Activated CD8-positive, alpha-beta T cell treated with anti-CD3 and anti-CD28 coated beads for 36 hours (primary cell): ENCODE measurements at regions not wholly inside any gene's neighbourhood (a gene's known extent, or its start where the extent isn't known, plus 50 kb on each side); places are given as distances from the start of the nearest gene placed in this dataset.
"Not testable (repeated sequence)": the region's sequence is repeated elsewhere in the genome, so short reads cannot be mapped to it uniquely, and the experiment has no call there.

Experiments
- ATAC-seq: fragments of 200-7000 bp; cut with Tn5 transposase; one replicate; pipeline ENCODE4 v1.10.0; 2021; ENCODE audit warnings: mild to moderate bottlenecking, moderate library complexity
- CTCF ChIA-PET: fragments of 350-600 bp; sonication (Branson Sonifier 250); formaldehyde crosslinking; loops from one replicate; lab custom pipeline; 2021; ENCODE audit warnings: antibody characterized with exemption; lab: Charles Lee
- POLR2A ChIA-PET: fragments of 350-600 bp; sonication (Branson Sonifier 250); formaldehyde crosslinking; loops from one replicate; lab custom pipeline; 2021; ENCODE audit warnings: antibody characterized with exemption; lab: Charles Lee
- DNase-seq: peaks from one replicate; pipeline ENCODE4 v3.0.0-alpha.2; 2020
- H3K27ac Mint-ChIP-seq: one replicate; pipeline ENCODE4 v1.8.0; 2021; ENCODE audit warnings: mild to moderate bottlenecking, mixed read lengths
- H3K27me3 Mint-ChIP-seq: one replicate; pipeline ENCODE4 v1.8.0; 2021; ENCODE audit warnings: mixed read lengths
- H3K36me3 Mint-ChIP-seq: one replicate; pipeline ENCODE4 v1.8.0; 2021; ENCODE audit warnings: low read depth, mixed read lengths
- H3K4me1 Mint-ChIP-seq: one replicate; pipeline ENCODE4 v1.8.0; 2021; ENCODE audit warnings: low read depth, mixed read lengths
- H3K4me3 Mint-ChIP-seq: one replicate; pipeline ENCODE4 v1.8.0; 2021; ENCODE audit warnings: mild to moderate bottlenecking, moderate library complexity, mixed read lengths
- H3K9me3 Mint-ChIP-seq: one replicate; pipeline ENCODE4 v1.8.0; 2021; ENCODE audit warnings: mixed read lengths
- CTCF ChIP-seq: fragments of 200-600 bp; IDR thresholded peaks from one replicate; pipeline ENCODE4 v1.8.0; 2022; ENCODE audit warnings: antibody characterized with exemption, mild to moderate bottlenecking
- intact Hi-C: fragments of 100-400 bp; cut with micrococcal nuclease; formaldehyde crosslinking; loops from one replicate; pipeline ENCODE4 v1.10.0; 2022

DNA sequence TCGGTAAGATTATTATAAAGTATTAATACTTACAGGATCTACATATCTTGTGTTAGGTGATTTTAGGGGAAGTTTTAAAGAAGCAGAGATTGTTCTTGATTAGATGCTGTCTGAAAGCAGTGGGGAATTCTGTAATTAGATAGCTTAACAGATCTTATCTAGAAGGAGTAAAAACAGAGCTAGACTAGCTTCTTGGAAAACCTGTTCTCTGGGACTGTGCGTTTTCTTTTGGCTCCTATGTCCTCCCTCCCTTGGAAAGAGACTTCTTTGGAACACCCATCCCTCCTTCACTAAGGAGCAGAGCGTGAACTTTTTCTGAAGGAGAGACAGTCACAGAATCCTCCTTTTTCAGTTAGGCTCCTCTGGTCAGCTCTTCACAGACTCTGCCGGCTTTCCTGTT is 83.5 kb upstream of the ZNF184 start:
- POLR2A ChIA-PET, result no interaction called here
- CTCF ChIA-PET, result no interaction called here
- DNase-seq, result no peak
- no peak overlapping the region for H3K4me3 Mint-ChIP-seq
- ATAC-seq, result no peak
- no peaks in the 10 kb centered on the region for H3K9me3 Mint-ChIP-seq
- H3K27me3 Mint-ChIP-seq, result peaks cover 60% of the 10 kb centered on the region
- H3K27ac Mint-ChIP-seq, result no peak overlapping the region
- peaks cover 8% of the 10 kb centered on the region for H3K4me1 Mint-ChIP-seq
- intact Hi-C loops, result loop anchor here (10.0 kb wide), 1 partner anchor 118 kb away; no protein-coding TSS in a partner anchor
- peaks cover 2% of the 10 kb centered on the region for H3K36me3 Mint-ChIP-seq
- TF ChIP-seq CTCF, result no peak

DNA sequence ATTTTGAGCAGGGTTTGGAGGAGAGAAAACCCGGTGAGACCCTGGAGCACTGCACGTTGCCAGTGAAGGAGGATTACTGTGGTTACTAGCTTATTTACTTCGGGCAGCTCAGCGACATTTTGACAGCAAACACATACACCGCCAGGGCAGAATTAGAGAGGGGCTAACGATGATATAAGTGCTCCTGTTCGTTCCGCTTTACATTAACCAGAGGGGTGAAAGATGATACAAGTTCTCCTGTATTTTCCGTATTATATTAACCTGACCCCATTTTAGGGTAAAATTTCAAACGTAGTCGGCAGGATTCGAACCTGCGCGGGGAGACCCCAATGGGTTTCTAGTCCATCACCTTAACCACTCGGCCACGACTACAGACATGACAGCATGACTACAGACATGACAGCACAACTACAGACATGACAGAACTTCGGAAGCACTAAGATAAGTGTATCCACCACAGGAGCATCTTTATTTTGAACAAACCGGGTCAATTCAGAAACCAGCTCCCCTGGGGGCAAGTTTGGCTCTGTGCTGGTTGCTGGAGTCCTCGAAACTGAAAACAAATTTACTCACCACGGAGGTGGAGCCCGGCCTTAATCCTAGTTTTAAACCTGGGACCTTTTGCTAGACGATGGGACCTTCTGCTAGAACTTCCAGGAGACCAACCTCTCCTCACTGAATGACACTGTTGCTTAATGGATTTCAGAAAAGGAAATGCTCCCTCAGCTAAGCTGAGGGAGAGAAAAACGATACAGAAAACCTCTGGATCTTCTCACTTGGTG is 80.4 kb upstream of the ZNF184 start:
- TF ChIP-seq CTCF, result no peak
- peaks cover 62% of the 10 kb centered on the region for H3K27me3 Mint-ChIP-seq
- intact Hi-C loops, result loop anchor here (10.0 kb wide), 1 partner anchor 121 kb away; no protein-coding TSS in a partner anchor
- H3K4me1 Mint-ChIP-seq, result peaks cover 8% of the 10 kb centered on the region
- ATAC-seq (peak; percentile 80), DNase-seq (peak; percentile 69)
- peaks cover 1% of the 10 kb centered on the region for H3K9me3 Mint-ChIP-seq
- H3K4me3 Mint-ChIP-seq, result peak overlapping the region; percentile 59
- ChIA-PET CTCF (interaction anchor here (1.0 to 1.4 kb wide), 3 partner anchors 21 to 199 kb away, joined by 3 to 5 read pairs (median 4); no protein-coding TSS in a partner anchor), POLR2A (interaction anchor here (0.6 kb wide), 1 partner anchor 312 kb away, joined by 3 read pairs; no protein-coding TSS in a partner anchor)
- H3K36me3 Mint-ChIP-seq, result peaks cover 2% of the 10 kb centered on the region
- no peak overlapping the region for H3K27ac Mint-ChIP-seq

DNA sequence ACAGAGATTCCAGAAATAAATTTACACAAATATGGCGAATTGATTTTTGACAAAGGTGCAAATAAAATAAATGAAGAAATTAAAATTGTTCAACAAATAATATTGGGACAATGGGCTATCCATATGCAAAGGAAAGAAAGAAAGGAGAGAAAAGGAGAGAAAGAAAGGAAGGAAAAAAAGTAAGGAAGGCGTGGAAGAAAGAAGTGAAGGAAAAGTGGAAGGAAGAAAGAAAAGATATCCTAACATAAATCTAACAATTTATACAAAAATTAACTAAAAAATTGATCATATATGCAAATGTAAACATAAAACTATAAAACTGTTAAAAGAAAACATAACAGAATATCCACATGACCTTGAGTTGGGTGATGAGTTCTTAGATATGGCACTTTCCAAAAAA is 78.7 kb upstream of the ZNF184 start:
- H3K9me3 Mint-ChIP-seq, result peaks cover 10% of the 10 kb centered on the region
- intact Hi-C loops, result loop anchor here (10.0 kb wide), 1 partner anchor 123 kb away; no protein-coding TSS in a partner anchor
- DNase-seq, result no peak
- ChIA-PET POLR2A (no interaction called here), CTCF (no interaction called here)
- peaks cover 5% of the 10 kb centered on the region for H3K4me1 Mint-ChIP-seq
- H3K36me3 Mint-ChIP-seq, result peaks cover 2% of the 10 kb centered on the region
- no peak for TF ChIP-seq CTCF
- no peak overlapping the region for H3K27ac Mint-ChIP-seq
- no peak overlapping the region for H3K4me3 Mint-ChIP-seq
- H3K27me3 Mint-ChIP-seq, result peaks cover 64% of the 10 kb centered on the region
- no peak for ATAC-seq

DNA sequence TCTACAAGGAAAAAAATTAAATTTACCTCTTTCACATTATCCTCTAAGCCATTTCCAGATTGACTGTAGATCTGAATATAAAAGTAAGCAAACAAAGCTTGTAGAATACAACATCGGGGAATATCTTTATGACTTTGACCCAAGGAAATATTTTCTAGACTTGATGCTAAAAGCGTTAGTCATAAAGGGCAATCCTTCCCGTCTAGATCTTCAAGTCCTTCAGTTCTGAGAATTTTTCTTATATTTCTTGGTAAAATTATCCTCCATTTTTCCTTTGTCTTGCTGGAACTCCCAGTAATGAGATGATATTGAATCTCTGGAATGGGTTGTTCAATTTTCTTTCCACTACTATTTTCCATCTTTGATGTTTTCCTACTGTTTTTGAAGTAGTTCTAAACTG is 77.8 kb upstream of the ZNF184 start:
- Mint-ChIP-seq H3K4me1 (peaks cover 6% of the 10 kb centered on the region), H3K27me3 (peaks cover 65% of the 10 kb centered on the region), H3K36me3 (peaks cover 2% of the 10 kb centered on the region), H3K4me3 (no peak overlapping the region), H3K27ac (no peak overlapping the region), H3K9me3 (peaks cover 17% of the 10 kb centered on the region)
- DNase-seq (no peak), ATAC-seq (no peak)
- ChIA-PET CTCF (no interaction called here), POLR2A (no interaction called here)
- TF ChIP-seq CTCF, result no peak
- intact Hi-C loops, result loop anchor here (10.0 kb wide), 1 partner anchor 124 kb away; no protein-coding TSS in a partner anchor

DNA sequence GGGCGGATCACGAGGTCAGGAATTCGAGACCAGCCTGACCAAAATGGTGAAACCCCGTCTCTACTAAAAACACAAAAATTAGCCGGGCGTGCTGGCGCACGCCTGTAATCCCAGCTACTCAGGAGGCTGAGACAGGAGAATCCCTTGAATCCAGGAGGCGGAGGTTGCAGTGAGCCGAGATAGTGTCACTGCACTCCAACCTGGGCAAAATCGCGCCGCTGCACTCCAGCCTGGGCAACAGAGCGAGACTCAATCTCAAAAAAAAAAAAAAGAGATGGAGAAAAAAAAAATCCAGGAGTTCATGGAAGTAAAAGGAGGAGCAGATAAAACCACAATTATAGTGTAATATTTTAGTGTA is 76.3 kb upstream of the ZNF184 start:
- intact Hi-C loops, result loop anchor here (5.0 kb wide), 1 partner anchor 43 kb away; no protein-coding TSS in a partner anchor
- DNase-seq, H3K36me3 Mint-ChIP-seq, ATAC-seq, CTCF ChIA-PET, H3K4me3 Mint-ChIP-seq, H3K27ac Mint-ChIP-seq: not testable (repeated sequence)
- POLR2A ChIA-PET, result interaction anchor here (0.7 kb wide), 1 partner anchor 175 kb away, joined by 3 read pairs; no protein-coding TSS in a partner anchor
- Mint-ChIP-seq H3K27me3 (peaks cover 80% of the 10 kb centered on the region), H3K9me3 (peaks cover 23% of the 10 kb centered on the region), H3K4me1 (peaks cover 20% of the 10 kb centered on the region)
